ENCODE measurements at regions not wholly inside any gene's neighbourhood (a gene's known extent, or its start where the extent isn't known, plus 50 kb on each side); places are given as distances from the start of the nearest gene placed in this dataset.
"Not testable (repeated sequence)": the region's sequence is repeated elsewhere in the genome, so short reads cannot be mapped to it uniquely, and the experiment has no call there.

DNA sequence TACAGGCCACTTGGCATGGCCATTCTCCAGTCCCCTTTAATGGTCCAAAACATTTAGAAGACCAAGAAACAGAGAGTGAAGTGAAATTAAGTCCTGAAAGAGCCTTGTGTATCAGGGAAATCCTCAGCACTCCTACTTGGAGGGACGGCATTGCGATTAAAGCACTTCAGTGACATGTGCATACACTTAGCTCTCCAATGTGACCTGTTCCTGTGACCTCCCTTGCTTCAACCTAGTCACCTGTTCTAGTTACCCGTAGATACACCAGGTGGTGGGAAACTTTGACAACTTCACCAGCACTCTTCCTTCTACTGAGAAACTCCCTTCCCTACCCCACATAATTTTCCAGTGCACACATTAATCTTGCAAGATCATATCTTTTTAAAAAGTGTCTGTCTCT, 785.3 kb downstream of the TTLL7 start:
- DNase-seq: not testable (repeated sequence)

DNA sequence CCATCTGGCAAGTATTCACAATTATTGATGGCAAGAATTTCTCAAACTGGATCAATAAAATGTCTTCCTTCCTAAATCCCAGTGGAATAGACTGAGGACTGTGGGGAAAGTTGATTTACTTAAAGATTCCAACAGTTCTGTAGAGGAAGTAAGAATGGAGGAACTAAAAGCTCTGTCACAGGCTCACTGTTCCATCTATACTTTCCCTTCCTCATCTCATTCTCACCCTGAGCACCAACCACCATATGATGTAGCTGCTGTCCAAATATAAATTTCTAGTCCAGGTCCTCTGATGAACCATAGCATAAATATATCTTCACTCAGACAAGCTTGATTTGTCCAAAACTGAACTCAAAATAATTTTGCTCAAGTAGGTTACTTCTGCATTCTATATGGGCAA, 786.9 kb downstream of the TTLL7 start:
- DNase-seq: not testable (repeated sequence)

DNA sequence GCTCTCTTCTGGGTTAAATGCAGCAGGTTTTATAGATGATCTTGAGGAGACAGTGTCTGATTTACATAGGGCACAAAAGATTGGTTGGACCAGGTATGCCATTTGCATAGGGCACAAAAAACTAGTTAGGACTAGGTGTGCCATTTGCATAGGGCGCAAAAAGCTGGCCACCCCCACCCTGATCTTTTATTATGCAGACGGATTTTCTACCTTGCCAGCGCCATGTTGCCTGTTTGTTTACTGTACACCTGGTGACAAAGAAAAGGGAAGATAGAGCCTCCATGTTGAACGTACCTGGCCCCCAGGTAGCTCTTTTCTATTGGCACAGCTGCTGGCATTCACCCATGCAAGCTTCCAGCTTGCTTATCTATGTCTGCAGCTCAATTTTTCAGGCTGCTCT, 790.4 kb downstream of the TTLL7 start:
- not testable (repeated sequence) for DNase-seq

GRCh38 chr1:83194610-83195009, 804.3 kb downstream of the TTLL7 start:
- not testable (repeated sequence) for DNase-seq

GRCh38 chr1:83182033-83182728, 816.8 kb downstream of the TTLL7 start:
- not testable (repeated sequence) for DNase-seq

DNA sequence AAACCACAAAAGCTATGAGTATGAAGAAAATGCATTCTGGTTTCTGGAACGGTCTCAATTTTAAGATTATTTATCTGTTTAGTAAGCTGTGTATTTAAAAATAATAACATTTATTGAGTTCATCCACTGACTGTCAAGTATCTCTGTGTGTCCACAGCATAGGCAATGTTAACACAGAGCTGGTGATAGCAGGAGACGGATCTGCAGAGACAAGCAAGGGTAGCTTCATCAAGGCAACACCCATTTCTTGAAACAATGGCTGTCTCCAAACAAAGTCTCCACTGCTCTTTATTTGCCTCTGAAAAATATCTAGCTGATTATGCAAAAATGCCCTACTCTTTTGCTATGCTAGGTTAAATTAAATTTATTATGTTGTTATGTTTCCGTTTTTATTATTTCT, 818.3 kb downstream of the TTLL7 start:
- DNase-seq: not testable (repeated sequence)

DNA sequence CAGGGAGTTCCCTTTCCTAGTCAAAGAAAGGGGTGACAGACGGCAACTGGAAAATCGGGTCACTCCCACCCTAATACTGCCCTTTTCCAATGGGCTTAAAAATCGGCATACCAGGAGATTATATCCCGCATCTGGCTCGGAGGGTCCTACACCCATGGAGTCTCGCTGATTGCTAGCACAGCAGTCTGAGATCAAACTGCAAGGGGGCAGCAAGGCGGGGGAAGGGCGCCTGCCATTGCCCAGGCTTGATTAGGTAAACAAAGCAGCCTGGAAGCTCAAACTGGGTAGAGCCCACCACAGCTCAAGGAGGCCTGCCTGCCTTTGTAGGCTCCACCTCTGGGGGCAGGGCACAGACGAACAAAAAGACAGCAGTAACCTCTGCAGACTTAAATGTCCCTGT, 831.3 kb downstream of the TTLL7 start:
- DNase-seq: not testable (repeated sequence)

DNA sequence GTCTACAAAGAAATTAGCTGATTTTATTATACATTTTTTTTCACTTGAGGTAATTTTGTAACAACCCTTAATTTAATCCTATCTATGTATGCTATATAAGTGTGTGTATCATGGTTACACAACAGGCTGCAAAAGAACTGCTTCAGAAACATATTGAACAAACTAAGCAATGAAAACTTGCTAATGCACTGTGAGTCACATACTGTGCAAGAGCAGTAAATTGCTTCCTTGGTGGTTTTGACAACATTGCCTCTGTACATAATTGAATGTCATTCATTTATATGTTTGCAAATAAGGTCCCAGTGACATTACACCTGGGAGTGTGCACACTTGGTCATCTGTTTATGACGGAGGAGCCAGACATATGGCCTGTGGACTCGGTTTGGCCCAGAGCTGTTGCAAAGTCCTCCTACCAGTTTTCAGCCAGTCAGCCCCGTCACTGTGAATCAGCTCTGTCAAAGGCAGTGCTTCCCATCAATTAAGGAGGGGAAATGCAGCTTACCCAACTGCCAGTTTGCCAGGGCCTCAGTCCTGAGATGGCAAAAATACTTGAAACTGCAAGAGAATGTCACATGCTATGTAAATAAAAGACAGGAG, 835.0 kb downstream of the TTLL7 start:
- not testable (repeated sequence) for DNase-seq

DNA sequence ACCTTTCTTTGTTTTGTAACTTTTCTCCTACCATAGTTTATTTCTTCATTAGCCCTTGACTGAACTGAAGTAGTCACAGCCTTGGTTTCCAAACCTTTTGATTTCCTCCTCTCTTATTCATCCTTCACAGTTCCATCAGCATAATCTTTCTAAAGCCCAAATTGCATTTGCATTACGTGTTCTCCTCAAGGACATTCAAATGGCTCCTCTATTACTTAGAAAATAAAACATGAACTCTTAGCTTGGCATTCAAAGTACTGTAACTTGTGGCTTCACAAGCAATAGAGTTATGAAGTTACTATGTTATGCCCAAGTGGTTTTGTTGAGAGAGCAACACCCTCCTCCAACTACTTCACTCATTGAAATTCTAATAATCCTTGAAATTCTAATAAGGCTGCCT, 840.0 kb downstream of the TTLL7 start:
- DNase-seq: not testable (repeated sequence)

DNA sequence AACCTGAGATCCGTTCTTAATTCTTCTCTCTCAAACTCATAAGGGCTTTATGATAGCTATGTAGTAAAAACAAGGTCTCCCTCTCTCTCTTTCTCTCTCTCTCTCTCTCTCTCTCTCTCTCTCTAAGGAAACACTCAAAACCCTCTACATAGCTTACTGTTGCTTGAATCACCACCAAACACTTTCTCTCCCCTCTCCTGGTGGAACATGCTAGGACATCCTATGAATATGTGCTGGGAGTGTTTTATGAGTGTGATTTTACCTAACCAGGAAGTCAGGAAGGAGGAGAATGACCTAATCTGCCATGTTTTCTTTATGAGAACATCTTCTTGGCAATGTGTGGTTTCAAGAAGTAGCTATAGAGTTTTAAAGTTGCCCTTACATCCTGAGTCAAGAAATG, 844.6 kb downstream of the TTLL7 start:
- DNase-seq: not testable (repeated sequence)

- DNase-seq: not testable (repeated sequence)
Observed at GRCh38 chr1:83151167-83151898, 847.6 kb downstream of the TTLL7 start.

DNA sequence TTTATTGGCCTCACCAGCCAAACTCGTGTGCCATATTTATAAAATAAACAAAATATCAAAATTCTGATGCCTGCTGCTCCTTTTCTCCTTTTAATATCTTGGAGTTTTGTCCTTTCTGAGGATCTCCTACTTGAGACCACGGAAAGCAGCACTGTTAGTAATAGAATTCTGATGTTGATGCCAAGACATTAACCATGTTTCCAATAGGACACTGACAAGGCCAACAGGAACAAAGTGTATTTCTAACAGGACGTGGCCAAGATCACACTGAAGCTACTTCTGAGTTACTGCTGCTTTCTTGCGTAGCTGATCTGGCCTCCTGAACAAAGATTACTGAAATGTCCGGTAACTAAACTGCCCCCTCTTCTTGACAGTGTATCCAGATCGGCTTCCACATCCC, 848.5 kb downstream of the TTLL7 start:
- not testable (repeated sequence) for DNase-seq

DNA sequence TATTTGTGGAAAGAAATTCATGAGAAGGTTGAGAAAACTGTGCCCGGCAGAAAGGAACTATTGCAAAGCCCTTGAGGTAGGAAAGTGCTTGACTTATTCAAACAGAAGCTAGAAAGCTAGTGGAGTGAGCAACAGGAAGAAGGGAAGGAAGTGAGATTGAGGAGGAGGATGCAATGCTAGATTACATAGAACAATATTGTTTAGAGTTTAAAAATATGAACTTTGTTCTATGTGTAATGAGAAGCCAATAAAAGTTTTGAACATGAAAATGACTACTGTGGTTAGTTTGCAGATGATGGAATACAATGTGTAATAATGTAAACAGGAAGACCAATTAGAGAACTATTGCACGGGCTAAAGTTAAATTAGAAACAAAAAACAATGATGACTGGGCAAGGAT, 853.1 kb downstream of the TTLL7 start:
- not testable (repeated sequence) for DNase-seq

- DNase-seq: not testable (repeated sequence)
Observed at GRCh38 chr1:83142802-83143201, 856.1 kb downstream of the TTLL7 start.

DNA sequence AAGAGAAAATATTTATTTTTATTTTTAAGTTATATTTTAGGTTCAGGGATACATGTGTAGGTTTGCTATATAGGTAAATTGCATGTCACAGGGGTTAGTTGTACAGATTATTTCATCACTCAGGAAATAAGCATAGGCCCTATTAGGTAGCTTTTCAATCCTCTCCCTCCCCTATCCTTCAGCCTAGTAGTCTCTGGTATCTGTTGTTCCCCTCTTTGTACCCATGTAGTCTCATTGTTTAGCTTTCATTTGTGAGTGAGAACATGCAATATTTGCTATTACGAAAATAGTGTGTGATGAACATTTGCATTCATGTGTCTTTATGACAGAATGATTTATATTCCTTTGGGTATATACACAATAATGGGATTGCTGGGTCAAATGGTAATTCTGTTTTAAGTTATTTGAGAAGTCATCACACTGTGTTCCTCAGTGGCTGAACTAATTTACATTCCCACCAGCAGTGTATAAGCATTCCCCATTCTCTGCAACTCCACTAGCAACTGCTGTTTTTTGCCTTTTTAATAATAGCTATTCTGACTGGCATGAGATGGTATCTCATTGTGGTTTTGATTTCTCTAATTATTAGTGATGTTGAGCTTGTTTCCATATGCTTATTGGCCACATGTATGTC, 863.3 kb downstream of the TTLL7 start:
- not testable (repeated sequence) for DNase-seq

- not testable (repeated sequence) for DNase-seq
Observed at GRCh38 chr1:83134322-83135014, 864.5 kb downstream of the TTLL7 start.

GRCh38 chr1:83131692-83131955, 867.3 kb downstream of the TTLL7 start:
- no peak for DNase-seq

GRCh38 chr1:83130886-83131691, 867.8 kb downstream of the TTLL7 start:
- DNase-seq: no peak

DNA sequence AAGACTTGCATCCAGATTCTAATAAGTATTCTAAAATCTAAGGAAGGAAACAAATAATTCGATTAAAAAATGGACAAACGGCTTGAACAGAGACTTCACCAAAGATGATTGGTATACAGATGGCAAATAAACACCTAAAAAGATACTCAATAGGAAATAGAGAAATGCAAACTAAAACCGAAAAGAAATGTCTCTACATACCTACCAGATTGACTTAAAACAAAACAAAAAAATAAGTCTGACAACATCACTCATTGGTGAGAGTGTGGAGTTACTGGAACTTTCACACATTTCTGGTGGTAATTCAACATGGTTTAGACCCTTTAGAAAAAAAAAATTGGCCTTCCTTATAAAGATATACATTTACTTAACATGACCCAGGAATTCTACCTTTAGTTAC, 869.8 kb downstream of the TTLL7 start:
- DNase-seq: no peak

DNA sequence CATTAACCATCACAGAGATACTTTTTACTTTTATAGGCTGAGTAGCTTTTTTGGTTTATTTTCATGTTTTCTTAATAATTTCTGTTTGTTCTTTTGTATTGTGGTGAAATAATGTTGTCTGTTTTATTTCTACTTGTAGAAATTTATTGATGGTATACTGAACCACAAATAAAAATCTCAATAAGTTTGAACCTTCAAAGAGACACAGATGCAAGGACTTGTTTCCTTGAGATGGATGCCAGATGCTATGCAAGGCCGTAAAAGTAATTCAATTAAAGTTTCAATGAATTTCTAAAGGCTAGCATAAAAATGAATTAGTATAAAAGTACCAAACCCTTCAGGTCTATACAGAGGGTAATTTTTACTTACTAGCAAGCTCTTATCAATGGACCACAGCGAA, 873.5 kb downstream of the TTLL7 start:
- no peak for DNase-seq

DNA sequence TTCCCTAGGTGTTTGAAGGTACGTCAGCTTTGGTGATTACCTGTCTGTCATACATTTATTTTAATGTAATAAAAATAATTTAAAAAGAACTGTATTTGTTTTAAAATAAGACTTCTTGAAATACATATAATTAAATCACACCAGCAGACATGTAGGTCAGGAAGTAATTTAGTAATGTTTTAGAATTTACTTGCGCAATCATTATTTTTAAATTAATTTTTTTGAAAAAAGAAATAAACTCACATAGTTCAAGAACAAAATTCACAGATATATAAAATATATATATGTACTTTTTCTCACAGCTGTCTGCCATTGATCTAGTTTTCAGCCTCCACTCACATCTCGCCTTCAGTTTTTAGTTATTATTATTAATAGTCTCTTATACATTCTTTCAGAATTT, 875.9 kb downstream of the TTLL7 start:
- no peak for DNase-seq

DNA sequence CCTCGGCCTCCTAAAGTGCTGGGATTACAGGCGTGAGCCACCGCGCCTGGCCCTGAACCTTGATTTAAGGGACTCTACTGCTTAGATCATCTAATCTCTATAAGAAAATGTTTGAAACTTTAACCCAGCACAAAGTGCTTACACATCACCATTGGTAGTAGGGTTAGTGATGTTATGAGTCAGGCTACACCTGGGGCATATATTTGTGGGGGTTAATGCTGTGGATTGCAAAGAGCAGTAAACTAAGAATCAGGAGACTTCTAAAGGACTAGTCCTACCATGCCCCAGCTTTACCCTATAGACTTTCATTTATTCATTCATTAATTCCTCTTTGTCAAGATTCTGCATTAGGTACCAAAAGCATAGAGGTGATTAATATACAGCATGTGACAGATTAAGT, 880.5 kb downstream of the TTLL7 start:
- DNase-seq: no peak
